Mesenteric fat pad (tissue), 1 donor: ENCODE measurements at regions not wholly inside any gene's neighbourhood (a gene's known extent, or its start where the extent isn't known, plus 50 kb on each side); places are given as distances from the start of the nearest gene placed in this dataset.
A peak's percentile ranks its signal among the peaks of the same experiment; 100 is the strongest.
"Not testable (repeated sequence)": the region's sequence is repeated elsewhere in the genome, so short reads cannot be mapped to it uniquely, and the experiment has no call there.

ENCODE experiments used
- DNase-seq: peaks from one replicate; pipeline ENCODE4 v3.0.0-alpha.2; 2020; ENCODE audit warnings: low spot score
- donor health status: DM: yes; HTN: yes; CAD: no.

- peak; percentile 35 for DNase-seq
These were observed 1834.2 kb downstream of the FOXD4L5 start for GRCh38 chr9:63450836-63451235.

- DNase-seq: not testable (repeated sequence)
These were observed 1859.9 kb downstream of the FOXD4L5 start for GRCh38 chr9:63425123-63425522.

- DNase-seq: not testable (repeated sequence)
These were observed 1894.1 kb downstream of the FOXD4L5 start for GRCh38 chr9:63390897-63391296.

- DNase-seq: not testable (repeated sequence)
These were observed 1899.5 kb downstream of the FOXD4L5 start for GRCh38 chr9:63385479-63385878.

- DNase-seq: peak; percentile 88
These were observed 1905.1 kb downstream of the FOXD4L5 start for GRCh38 chr9:63379864-63380263.

GRCh38 chr9:63354219-63354618 is 1930.8 kb downstream of the FOXD4L5 start:
- not testable (repeated sequence) for DNase-seq

- not testable (repeated sequence) for DNase-seq
These were observed 1937.7 kb downstream of the FOXD4L5 start for GRCh38 chr9:63347347-63347746.

- peak; percentile 88 for DNase-seq
These were observed 1938.5 kb downstream of the FOXD4L5 start for GRCh38 chr9:63346310-63347048.

GRCh38 chr9:63344408-63344807 is 1940.6 kb downstream of the FOXD4L5 start:
- DNase-seq: not testable (repeated sequence)

GRCh38 chr9:63342528-63342927 is 1942.5 kb downstream of the FOXD4L5 start:
- not testable (repeated sequence) for DNase-seq

- DNase-seq: not testable (repeated sequence)
These were observed 1947.0 kb downstream of the FOXD4L5 start for GRCh38 chr9:63337899-63338604.

GRCh38 chr9:63335286-63335685 is 1949.7 kb downstream of the FOXD4L5 start:
- not testable (repeated sequence) for DNase-seq

GRCh38 chr9:63334187-63334586 is 1950.8 kb downstream of the FOXD4L5 start:
- not testable (repeated sequence) for DNase-seq

- DNase-seq: not testable (repeated sequence)
These were observed 1951.9 kb downstream of the FOXD4L5 start for GRCh38 chr9:63333083-63333482.

GRCh38 chr9:63328313-63328712 is 1956.7 kb downstream of the FOXD4L5 start:
- not testable (repeated sequence) for DNase-seq

GRCh38 chr9:63327211-63327610 is 1957.8 kb downstream of the FOXD4L5 start:
- not testable (repeated sequence) for DNase-seq

GRCh38 chr9:63326665-63327064 is 1958.3 kb downstream of the FOXD4L5 start:
- not testable (repeated sequence) for DNase-seq

GRCh38 chr9:63325696-63326095 is 1959.3 kb downstream of the FOXD4L5 start:
- not testable (repeated sequence) for DNase-seq

- not testable (repeated sequence) for DNase-seq
These were observed 1966.9 kb downstream of the FOXD4L5 start for GRCh38 chr9:63318093-63318492.

GRCh38 chr9:63315387-63315786 is 1969.6 kb downstream of the FOXD4L5 start:
- DNase-seq: peak; percentile 62

- DNase-seq: not testable (repeated sequence)
These were observed 1988.2 kb downstream of the FOXD4L5 start for GRCh38 chr9:63296848-63297247.

GRCh38 chr9:63296366-63296765 is 1988.6 kb downstream of the FOXD4L5 start:
- peak; percentile 64 for DNase-seq
